HG03342 (cell line): ENCODE measurements at regions not wholly inside any gene's neighbourhood (a gene's known extent, or its start where the extent isn't known, plus 50 kb on each side); places are given as distances from the start of the nearest gene placed in this dataset.
"Not testable (repeated sequence)": the region's sequence is repeated elsewhere in the genome, so short reads cannot be mapped to it uniquely, and the experiment has no call there.

Source experiments
- ATAC-seq: cut with Tn5 transposase; IDR thresholded peaks from one replicate; pipeline ENCODE4 v1.9.1; 2021; ENCODE audit warnings: mild to moderate bottlenecking, moderate library complexity; ENCODE audit not compliant: unreplicated experiment

DNA sequence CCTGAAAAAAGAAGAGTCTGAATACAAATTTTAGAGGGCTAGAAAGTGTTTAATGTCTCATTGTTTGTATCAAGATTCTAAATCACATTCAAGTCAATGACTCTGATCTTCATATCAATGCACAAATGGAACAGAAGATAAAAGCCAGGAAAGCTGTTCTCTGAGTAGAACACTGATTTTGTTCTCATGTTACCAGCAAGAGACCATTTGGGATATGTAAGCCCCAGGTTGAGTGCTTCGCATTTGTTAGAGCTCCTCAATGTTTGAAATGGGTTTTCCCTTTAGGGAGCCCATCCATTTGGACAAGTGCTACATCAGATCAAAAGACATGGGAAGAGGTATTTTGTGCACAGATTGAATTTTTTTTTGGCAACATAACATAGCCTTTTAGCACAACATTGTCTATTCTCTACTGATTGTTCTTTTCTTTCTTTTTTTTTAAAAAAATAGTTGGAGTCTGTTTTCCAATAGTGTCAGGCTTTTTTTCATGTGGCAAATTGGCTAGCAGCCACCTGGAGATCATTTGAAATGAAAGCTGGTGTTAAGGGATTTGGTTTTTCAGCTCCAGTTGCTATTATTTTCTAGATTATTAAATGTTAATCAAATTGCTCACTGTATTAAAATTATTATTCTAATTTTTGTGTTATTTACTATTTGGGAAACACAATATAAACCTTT lies 74.5 kb upstream of the ZPLD1 start:
- ATAC-seq: no peak

DNA sequence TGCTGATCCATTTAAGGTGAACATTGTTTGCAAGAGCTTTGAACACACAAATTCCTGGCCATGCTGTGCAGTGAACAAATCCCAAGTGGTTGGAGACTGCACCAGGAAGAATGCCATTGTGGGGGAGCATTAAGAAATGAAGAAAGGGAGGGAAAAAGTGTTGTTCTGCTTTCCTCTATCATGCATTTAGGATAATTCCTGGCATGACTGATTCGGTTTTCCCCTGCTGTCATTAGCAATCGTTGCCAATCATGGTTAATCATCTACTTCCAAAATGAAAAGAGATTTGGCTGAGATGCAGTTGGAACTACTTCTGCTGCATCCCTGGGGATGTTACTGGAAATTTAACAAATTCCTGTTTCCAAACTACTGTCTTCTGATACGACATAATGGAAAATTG lies 73.7 kb upstream of the ZPLD1 start:
- ATAC-seq: no peak

DNA sequence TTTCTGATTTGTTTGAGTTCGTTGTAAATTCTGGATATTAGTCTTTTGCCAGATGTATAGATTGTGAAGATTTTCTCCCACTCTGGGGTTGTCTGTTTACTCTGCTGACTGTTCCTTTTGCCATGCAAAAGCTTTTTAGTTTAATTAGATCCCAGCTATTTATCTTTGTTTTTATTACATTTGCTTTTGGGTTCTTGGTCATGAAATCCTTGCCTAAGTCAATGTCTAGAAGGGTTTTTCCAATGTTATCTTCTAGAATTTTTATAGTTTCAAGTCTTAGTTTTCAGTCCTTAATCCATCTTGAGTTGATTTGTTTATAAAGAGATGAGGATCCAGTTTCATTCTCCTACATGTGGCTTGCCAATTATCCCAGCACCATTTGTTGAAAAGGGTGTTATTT lies 68.7 kb upstream of the ZPLD1 start:
- not testable (repeated sequence) for ATAC-seq

DNA sequence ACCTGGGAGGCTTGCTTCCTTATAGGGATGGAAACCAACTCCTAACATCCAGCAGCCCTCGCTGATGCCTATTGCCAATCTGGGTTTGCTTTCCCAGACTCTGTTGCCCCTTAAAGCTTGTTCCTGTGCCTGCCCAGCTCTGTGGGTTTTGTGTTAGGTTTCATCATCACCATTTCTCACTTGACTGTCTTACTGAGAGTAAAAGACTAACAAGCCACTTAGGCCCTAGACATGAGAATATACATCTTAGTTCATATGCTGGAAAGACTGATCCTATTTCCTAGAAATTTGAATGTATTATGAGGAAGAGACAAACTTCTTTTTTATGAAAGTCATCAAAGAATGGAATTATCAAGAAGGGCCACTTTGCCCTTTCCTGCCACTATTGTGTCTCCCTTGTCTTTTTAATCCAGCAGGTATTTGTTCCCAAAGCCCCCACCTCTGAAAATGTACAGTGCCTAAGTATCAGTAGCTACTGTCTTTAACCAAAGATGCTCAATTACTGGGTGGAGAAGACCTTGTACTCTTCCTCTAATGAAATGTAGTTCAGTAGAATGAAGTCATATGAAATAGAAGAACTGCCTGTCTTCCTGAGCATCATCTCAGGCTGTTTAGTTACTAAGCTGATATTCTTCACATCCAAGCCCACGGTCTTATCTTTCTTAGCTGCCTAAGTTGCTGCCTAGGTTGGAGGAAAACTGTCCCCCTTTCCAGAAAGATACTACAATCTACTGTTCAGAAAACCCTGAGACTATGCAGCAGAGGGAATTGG lies 59.8 kb upstream of the ZPLD1 start:
- no peak for ATAC-seq

DNA sequence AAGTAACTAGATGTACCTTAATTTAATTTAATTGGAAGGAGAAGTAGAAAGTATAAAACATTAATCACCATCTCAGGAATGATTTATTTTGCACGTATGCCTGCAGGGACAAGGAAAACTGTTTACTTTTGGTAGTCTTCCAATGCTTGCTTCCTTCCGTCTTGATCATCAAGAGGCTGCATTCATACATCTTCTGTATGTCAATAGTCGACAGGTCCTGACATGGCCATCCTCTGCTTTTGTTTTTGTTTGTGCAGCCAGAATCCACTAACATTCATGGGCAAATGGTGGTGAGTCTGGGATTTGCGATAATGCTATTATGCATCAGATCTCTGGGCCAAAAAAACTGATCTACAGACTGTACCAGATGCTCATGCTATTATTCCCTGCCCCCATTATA lies 56.6 kb upstream of the ZPLD1 start:
- no peak for ATAC-seq

DNA sequence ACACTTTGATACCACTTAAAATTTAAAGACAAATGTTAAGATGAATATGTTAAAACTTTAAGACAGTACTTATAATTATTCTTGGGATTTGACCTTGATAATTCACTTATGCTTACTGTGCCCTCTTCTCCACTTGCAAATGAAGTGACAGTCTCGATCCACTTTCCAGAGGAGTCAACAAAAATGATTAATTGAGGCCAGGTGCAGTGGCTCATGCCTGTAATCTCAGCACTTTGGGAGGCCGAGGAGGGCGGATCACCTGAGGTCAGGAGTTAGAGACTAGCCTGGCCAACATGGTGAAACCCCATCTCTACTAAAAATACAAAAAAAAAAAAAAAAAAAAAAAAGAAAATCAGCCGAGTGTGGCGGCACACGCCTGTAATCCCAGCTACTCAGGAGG lies 52.6 kb upstream of the ZPLD1 start:
- ATAC-seq: not testable (repeated sequence)
